ENCODE measurements at regions not wholly inside any gene's neighbourhood (a gene's known extent, or its start where the extent isn't known, plus 50 kb on each side); places are given as distances from the start of the nearest gene placed in this dataset.
A peak's percentile ranks its signal among the peaks of the same experiment; 100 is the strongest.

DNA sequence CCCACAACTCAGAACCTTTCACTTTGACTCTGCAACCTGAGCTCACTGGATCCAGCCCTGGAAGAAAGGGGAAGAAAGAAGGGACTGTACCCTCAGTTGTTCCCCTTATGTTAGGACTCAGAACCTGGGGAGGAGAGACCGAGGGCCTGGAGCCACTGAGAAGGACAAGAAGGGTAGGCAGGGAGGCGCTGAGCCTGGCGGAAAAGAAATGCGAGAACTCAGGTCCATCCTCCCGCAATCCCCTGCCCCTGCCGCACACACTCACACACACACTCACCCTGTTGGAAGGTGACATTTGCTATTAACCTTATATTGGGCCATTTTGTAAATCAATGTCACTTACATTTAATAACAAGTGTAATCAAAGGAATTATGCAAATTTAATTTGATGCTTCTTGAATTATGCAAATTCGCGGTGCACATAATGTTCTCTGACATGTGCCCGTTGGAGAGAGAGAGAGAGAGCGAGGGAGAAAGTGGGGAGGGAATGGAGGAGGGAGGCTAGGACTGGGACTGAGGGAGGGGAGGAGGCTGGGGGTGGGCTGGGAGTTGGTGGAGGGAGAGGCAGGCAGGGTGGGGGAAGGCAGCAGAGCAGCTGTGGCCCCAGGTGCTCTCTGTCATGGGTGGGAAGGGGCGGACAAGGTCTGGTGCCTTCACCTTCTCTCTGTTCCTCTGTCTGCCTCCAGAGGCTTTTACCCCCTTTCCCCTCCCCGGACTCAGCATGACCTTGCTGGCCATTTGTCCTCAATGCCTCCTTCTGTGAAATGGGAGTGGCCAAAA lies 99.6 kb upstream of the PAX2 start:
- TF ChIP-seq ZNF24 (tag by site-specific recombination; IDR thresholded peaks at IDR 0.05), result no peak
- TF ChIP-seq, protein P1, sequence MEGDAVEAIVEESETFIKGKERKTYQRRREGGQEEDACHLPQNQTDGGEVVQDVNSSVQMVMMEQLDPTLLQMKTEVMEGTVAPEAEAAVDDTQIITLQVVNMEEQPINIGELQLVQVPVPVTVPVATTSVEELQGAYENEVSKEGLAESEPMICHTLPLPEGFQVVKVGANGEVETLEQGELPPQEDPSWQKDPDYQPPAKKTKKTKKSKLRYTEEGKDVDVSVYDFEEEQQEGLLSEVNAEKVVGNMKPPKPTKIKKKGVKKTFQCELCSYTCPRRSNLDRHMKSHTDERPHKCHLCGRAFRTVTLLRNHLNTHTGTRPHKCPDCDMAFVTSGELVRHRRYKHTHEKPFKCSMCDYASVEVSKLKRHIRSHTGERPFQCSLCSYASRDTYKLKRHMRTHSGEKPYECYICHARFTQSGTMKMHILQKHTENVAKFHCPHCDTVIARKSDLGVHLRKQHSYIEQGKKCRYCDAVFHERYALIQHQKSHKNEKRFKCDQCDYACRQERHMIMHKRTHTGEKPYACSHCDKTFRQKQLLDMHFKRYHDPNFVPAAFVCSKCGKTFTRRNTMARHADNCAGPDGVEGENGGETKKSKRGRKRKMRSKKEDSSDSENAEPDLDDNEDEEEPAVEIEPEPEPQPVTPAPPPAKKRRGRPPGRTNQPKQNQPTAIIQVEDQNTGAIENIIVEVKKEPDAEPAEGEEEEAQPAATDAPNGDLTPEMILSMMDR (tag by site-specific recombination; IDR thresholded peaks at IDR 0.05), result no peak
- TF ChIP-seq OVOL3 (tag by site-specific recombination; IDR thresholded peaks at IDR 0.05), result no peak
- no peak for TF ChIP-seq ZBTB8A (tag by site-specific recombination; IDR thresholded peaks at IDR 0.05)
- TF ChIP-seq HOXD13 (CRISPR knock-in tag; IDR thresholded peaks at IDR 0.05; ENCODE audit: borderline replicate concordance), result no peak
- 0 out of 2 replicates have a peak, but pooled peaks have one; percentile 24 for TF ChIP-seq ZFHX2 (tag by site-specific recombination; conservative IDR thresholded peaks at IDR 0.05)
- no peak for TF ChIP-seq BCL11B (tag by site-specific recombination; IDR thresholded peaks at IDR 0.05; ENCODE audit: low read depth)
- TF ChIP-seq ZNF747 (tag by site-specific recombination; IDR thresholded peaks at IDR 0.05), result no peak
- no peak for TF ChIP-seq ZNF433 (tag by site-specific recombination; IDR thresholded peaks at IDR 0.05; ENCODE audit: low read depth)
- TF ChIP-seq ZNF266 (tag by site-specific recombination; IDR thresholded peaks at IDR 0.05; ENCODE audit: low read depth), result no peak
- TF ChIP-seq ZNF133 (tag by site-specific recombination; IDR thresholded peaks at IDR 0.05), result no peak
- no peak for TF ChIP-seq ZNF37A (tag by site-specific recombination; IDR thresholded peaks at IDR 0.05)

All from HEK293 (cell line).